ENCODE measurements at regions not wholly inside any gene's neighbourhood (a gene's known extent, or its start where the extent isn't known, plus 50 kb on each side); places are given as distances from the start of the nearest gene placed in this dataset.

- DNase-seq (ENCODE audit: low read depth) = no peak
These were observed 222.3 kb upstream of the BOD1L1 start for GRCh38 chr4:13849778-13850177.

GRCh38 chr4:13851085-13851940 lies 223.8 kb upstream of the BOD1L1 start:
- no peak for DNase-seq (ENCODE audit: low read depth)

GRCh38 chr4:13852411-13852810 lies 224.9 kb upstream of the BOD1L1 start:
- DNase-seq (ENCODE audit: low read depth) = no peak

GRCh38 chr4:13856387-13856786 lies 228.9 kb upstream of the BOD1L1 start:
- DNase-seq (ENCODE audit: low read depth) = no peak

GRCh38 chr4:13857397-13857796 lies 229.9 kb upstream of the BOD1L1 start:
- DNase-seq (ENCODE audit: low read depth) = no peak

- no peak for DNase-seq (ENCODE audit: low read depth)
These were observed 230.3 kb upstream of the BOD1L1 start for GRCh38 chr4:13857800-13858199.

GRCh38 chr4:13859423-13859822 lies 231.9 kb upstream of the BOD1L1 start:
- DNase-seq (ENCODE audit: low read depth) = no peak

- DNase-seq (ENCODE audit: low read depth) = no peak
These were observed 232.6 kb upstream of the BOD1L1 start for GRCh38 chr4:13860126-13860525.

GRCh38 chr4:13865871-13866669 lies 238.5 kb upstream of the BOD1L1 start:
- no peak for DNase-seq (ENCODE audit: low read depth)

GRCh38 chr4:13866881-13867280 lies 239.4 kb upstream of the BOD1L1 start:
- no peak for DNase-seq (ENCODE audit: low read depth)

- no peak for DNase-seq (ENCODE audit: low read depth)
These were observed 244.6 kb upstream of the BOD1L1 start for GRCh38 chr4:13872155-13872554.

- no peak for DNase-seq (ENCODE audit: low read depth)
These were observed 245.4 kb upstream of the BOD1L1 start for GRCh38 chr4:13872955-13873354.

- no peak for DNase-seq (ENCODE audit: low read depth)
These were observed 247.7 kb upstream of the BOD1L1 start for GRCh38 chr4:13875181-13875580.

GRCh38 chr4:13876131-13876530 lies 248.6 kb upstream of the BOD1L1 start:
- DNase-seq (ENCODE audit: low read depth) = no peak

GRCh38 chr4:13876940-13877339 lies 249.4 kb upstream of the BOD1L1 start:
- no peak for DNase-seq (ENCODE audit: low read depth)

- DNase-seq (ENCODE audit: low read depth) = no peak
These were observed 250.1 kb upstream of the BOD1L1 start for GRCh38 chr4:13877626-13878025.

GRCh38 chr4:13881892-13882291 lies 254.4 kb upstream of the BOD1L1 start:
- no peak for DNase-seq (ENCODE audit: low read depth)

- no peak for DNase-seq (ENCODE audit: low read depth)
These were observed 259.5 kb upstream of the BOD1L1 start for GRCh38 chr4:13887010-13887409.

GRCh38 chr4:13888112-13888511 lies 260.6 kb upstream of the BOD1L1 start:
- no peak for DNase-seq (ENCODE audit: low read depth)

GRCh38 chr4:13891544-13891939 lies 264.0 kb upstream of the BOD1L1 start:
- DNase-seq (ENCODE audit: low read depth) = no peak

GRCh38 chr4:13892739-13893105 lies 265.2 kb upstream of the BOD1L1 start:
- no peak for DNase-seq (ENCODE audit: low read depth)

- no peak for DNase-seq (ENCODE audit: low read depth)
These were observed 265.7 kb upstream of the BOD1L1 start for GRCh38 chr4:13893211-13893610.

- no peak for DNase-seq (ENCODE audit: low read depth)
These were observed 266.5 kb upstream of the BOD1L1 start for GRCh38 chr4:13893987-13894386.
